ENCODE measurements at regions not wholly inside any gene's neighbourhood (a gene's known extent, or its start where the extent isn't known, plus 50 kb on each side); places are given as distances from the start of the nearest gene placed in this dataset.
"Not testable (repeated sequence)": the region's sequence is repeated elsewhere in the genome, so short reads cannot be mapped to it uniquely, and the experiment has no call there.

DNA sequence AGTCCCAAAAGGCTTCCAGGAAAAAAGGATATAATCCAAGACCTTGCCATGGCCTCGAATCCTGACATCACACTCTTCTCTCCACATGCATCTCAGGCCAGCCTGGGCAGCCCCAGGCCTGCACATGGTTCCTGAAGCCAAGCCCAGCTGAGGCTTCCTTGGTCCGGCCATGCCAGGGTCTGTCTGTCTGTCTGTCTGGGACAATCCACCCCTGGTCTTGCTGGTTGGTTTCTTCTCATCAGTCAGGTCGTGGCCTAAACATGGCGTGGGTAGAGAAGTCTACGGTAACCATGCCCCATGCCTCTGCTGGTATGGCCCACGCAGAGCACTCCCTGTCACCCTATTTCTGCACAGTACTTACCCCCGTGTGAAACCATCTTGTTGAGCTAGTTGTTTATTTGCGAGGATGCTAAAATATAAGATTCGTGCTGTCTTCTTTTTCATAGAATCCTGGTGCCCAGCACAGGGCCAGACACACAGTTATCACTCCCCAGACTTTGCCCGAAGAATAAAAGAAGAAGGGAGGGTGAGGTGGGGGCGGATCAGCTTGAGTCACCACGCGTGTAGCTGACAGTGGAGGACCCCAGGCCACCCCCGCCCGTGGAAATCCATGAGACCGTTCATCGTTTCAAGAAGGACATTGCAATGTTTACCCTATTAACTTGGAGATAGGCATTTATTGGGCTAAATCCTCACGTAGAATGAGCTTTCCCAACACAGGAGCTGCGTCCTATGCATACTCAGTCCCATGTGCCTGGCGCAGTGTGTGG, 107.2 kb downstream of the RNASET2 start:
- no peak overlapping the region for H3K4me3 ChIP-seq (ENCODE audit: low read depth, low read length)
- TF ChIP-seq, protein P1, sequence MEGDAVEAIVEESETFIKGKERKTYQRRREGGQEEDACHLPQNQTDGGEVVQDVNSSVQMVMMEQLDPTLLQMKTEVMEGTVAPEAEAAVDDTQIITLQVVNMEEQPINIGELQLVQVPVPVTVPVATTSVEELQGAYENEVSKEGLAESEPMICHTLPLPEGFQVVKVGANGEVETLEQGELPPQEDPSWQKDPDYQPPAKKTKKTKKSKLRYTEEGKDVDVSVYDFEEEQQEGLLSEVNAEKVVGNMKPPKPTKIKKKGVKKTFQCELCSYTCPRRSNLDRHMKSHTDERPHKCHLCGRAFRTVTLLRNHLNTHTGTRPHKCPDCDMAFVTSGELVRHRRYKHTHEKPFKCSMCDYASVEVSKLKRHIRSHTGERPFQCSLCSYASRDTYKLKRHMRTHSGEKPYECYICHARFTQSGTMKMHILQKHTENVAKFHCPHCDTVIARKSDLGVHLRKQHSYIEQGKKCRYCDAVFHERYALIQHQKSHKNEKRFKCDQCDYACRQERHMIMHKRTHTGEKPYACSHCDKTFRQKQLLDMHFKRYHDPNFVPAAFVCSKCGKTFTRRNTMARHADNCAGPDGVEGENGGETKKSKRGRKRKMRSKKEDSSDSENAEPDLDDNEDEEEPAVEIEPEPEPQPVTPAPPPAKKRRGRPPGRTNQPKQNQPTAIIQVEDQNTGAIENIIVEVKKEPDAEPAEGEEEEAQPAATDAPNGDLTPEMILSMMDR (conservative IDR thresholded peaks at IDR 0.05; ENCODE audit: low read depth, low read length): no peak
- no peak for DNase-seq (ENCODE audit: low read depth)

DNA sequence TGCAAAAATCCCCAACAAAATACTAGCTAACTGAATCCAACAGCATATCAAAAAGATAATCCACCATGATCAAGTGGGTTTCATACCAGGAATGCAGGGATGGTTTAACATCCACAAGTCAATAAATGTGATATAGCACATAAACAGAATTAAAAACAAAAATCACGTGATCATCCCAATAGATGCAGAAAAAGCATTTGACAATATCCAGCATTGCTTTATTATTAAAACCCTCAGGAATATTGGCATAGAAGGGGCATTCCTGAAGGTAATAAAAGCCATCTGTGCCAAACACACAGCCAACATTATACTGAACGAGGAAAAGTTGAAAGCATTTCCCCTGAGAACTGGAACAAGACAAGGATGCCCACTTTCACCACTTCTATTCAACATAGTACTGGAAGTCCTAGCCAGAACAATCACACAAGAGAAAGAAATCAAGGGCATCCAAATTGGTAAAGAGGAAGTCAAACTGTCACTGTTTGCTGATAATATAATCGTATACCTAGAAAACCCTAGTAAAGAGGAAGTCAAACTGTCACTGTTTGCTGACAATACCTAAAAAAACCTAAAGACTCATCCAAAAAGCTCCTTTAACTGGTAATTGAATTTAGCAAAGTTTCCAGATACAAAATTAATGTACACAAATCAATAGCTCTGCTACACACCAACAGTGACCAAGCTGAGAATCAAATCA, 109.8 kb downstream of the RNASET2 start:
- H3K4me3 ChIP-seq (ENCODE audit: low read depth, low read length); DNase-seq (ENCODE audit: low read depth): not testable (repeated sequence)

GRCh38 chr6:166842607-166843006, 113.7 kb downstream of the RNASET2 start:
- H3K4me3 ChIP-seq (ENCODE audit: low read depth, low read length): no peak overlapping the region
- TF ChIP-seq, protein P1 (conservative IDR thresholded peaks at IDR 0.05; ENCODE audit: low read depth, low read length): no peak
- no peak for DNase-seq (ENCODE audit: low read depth)

DNA sequence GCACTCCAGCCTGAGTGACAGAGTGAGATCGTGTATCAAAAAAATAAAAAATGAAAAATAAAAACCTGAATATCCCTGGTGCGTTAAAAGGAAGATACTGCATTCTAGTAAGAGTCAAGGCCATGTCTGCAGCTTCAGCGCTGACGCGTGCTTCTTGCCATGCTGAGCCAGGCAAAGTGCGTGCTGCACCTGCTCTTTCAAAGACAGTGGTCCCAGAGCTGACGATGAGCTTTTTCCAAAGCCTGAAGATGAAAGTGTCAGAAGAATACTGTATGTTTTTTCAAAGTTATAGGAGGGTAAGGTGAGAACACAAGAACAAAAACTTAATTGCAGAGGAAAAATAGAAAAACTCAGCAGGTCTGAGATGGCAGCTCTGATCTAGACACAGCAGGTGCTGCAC, 115.1 kb downstream of the RNASET2 start:
- H3K4me3 ChIP-seq (ENCODE audit: low read depth, low read length): no peak overlapping the region
- TF ChIP-seq, protein P1 (conservative IDR thresholded peaks at IDR 0.05; ENCODE audit: low read depth, low read length): no peak
- no peak for DNase-seq (ENCODE audit: low read depth)

GRCh38 chr6:166839569-166839968, 116.8 kb downstream of the RNASET2 start:
- TF ChIP-seq, protein P1 (conservative IDR thresholded peaks at IDR 0.05; ENCODE audit: low read depth, low read length): no peak

DNA sequence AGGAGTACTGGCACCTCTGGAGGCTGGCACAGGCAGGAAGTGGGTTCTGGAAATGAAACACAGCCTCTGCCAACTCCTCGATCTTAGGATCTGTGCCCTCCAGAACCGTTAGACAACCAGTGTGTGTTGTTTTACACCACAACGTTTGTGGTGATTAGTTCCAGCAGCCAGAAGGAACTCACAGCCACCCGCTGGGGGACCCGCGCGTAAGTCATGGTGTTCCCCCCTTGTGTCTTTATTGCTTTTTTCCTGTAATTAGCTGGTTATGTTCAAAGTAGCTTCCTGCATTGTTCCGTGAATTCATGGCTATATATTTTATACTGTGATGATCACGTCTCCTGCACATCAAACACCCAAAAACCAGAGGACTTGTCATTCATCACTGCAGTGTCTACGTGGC, 117.4 kb downstream of the RNASET2 start:
- DNase-seq (ENCODE audit: low read depth): no peak
- TF ChIP-seq, protein P1 (conservative IDR thresholded peaks at IDR 0.05; ENCODE audit: low read depth, low read length): no peak
- no peak overlapping the region for H3K4me3 ChIP-seq (ENCODE audit: low read depth, low read length)

More at GRCh38 chr6:166839569-166839968, 116.8 kb downstream of the RNASET2 start:
- DNase-seq (ENCODE audit: low read depth): no peak
- no peak overlapping the region for H3K4me3 ChIP-seq (ENCODE audit: low read depth, low read length)

GRCh38 chr6:166836785-166837718, 119.3 kb downstream of the RNASET2 start:
- DNase-seq (ENCODE audit: low read depth): no peak
- TF ChIP-seq, protein P1 (conservative IDR thresholded peaks at IDR 0.05; ENCODE audit: low read depth, low read length): no peak
- H3K4me3 ChIP-seq (ENCODE audit: low read depth, low read length): no peak overlapping the region
